ENCODE measurements at regions not wholly inside any gene's neighbourhood (a gene's known extent, or its start where the extent isn't known, plus 50 kb on each side); places are given as distances from the start of the nearest gene placed in this dataset.

GRCh38 chr9:134224127-134224526 is 59.8 kb upstream of the RNU6ATAC start:
- ChIA-PET CTCF (interaction anchor here (1.4 kb wide), 1 partner anchor 53 kb away, joined by 3 read pairs; no protein-coding TSS in a partner anchor), POLR2A (no interaction called here)
- TF ChIP-seq SUZ12 (IDR thresholded peaks at IDR 0.05), result no peak
- 0 out of 2 replicates have a peak, but pooled peaks have one; percentile 21 for TF ChIP-seq L3MBTL2 (conservative IDR thresholded peaks at IDR 0.05)
- no peak for TF ChIP-seq FOXA1 (IDR thresholded peaks at IDR 0.05)
- TF ChIP-seq ZNF384 (IDR thresholded peaks at IDR 0.05), result no peak
- DNase-seq (ENCODE audit: extremely low spot score), result no peak

DNA sequence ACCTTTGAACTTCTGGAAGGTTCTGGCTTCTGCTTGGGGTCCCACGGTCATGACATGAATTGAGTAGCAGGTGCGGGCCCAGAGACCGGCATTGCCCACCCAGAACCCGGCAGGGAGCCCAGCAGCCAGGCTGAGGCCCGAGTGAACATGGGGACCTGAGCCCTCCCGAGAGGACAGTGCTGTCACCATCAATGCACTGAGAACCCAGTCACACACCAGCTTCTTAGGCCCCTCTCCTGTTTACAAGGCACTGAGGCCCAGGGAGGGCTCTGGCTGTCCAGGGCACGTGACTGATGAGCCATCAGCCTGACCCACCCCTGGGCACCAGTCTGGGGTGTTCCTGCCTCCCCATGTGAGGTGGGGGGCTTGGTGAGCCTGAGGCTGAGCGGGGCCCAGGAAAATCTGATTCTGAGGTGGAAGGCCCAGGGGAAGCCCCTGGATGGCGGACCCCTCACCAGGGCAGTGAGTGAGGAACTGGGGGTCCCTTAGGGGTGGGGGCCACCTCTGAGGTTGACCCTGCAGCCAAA is 60.3 kb upstream of the RNU6ATAC start:
- DNase-seq (ENCODE audit: extremely low spot score), result no peak
- ChIA-PET CTCF (no interaction called here), POLR2A (no interaction called here)
- TF ChIP-seq FOXM1 (IDR thresholded peaks at IDR 0.05; ENCODE audit: borderline replicate concordance) (no peak), HDGF (IDR thresholded peaks at IDR 0.05; ENCODE audit: borderline replicate concordance) (no peak)

GRCh38 chr9:134225186-134225585 is 60.8 kb upstream of the RNU6ATAC start:
- POLR2A ChIA-PET, result no interaction called here
- CTCF ChIA-PET, result no interaction called here
- no peak for DNase-seq (ENCODE audit: extremely low spot score)
- TF ChIP-seq BHLHE40 (IDR thresholded peaks at IDR 0.05; ENCODE audit: borderline replicate concordance), result no peak
- TF ChIP-seq ELF4 (IDR thresholded peaks at IDR 0.05), result no peak
- no peak for TF ChIP-seq SUZ12 (IDR thresholded peaks at IDR 0.05)
- TF ChIP-seq ZNF384 (IDR thresholded peaks at IDR 0.05), result no peak
- TF ChIP-seq HDGF (IDR thresholded peaks at IDR 0.05; ENCODE audit: borderline replicate concordance), result no peak
- no peak for TF ChIP-seq FOXM1 (IDR thresholded peaks at IDR 0.05; ENCODE audit: borderline replicate concordance)
- TF ChIP-seq, protein P1, sequence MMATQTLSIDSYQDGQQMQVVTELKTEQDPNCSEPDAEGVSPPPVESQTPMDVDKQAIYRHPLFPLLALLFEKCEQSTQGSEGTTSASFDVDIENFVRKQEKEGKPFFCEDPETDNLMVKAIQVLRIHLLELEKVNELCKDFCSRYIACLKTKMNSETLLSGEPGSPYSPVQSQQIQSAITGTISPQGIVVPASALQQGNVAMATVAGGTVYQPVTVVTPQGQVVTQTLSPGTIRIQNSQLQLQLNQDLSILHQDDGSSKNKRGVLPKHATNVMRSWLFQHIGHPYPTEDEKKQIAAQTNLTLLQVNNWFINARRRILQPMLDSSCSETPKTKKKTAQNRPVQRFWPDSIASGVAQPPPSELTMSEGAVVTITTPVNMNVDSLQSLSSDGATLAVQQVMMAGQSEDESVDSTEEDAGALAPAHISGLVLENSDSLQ (IDR thresholded peaks at IDR 0.05), result no peak
- TF ChIP-seq L3MBTL2 (conservative IDR thresholded peaks at IDR 0.05), result no peak

DNA sequence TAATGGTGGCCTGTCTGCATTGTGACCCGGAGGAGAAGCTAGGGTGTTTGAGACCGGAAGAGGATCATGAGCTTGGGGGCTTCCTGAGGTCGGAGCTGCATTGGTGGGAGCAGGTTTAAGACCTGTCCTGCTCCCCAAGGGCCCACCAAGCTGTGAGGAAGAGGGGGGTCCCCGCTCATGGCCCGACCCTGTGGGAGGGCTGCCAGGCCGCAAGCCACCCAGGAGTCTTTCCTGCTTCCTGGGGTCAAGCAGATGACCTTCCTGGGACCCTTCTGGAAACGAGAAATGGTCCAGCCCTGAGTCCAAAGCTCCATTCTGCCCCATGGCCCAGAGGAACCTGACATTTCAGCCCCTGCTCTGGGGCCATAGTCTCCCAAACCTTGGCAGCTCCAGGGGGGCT is 61.5 kb upstream of the RNU6ATAC start:
- DNase-seq (ENCODE audit: extremely low spot score), result no peak
- TF ChIP-seq ELF4 (IDR thresholded peaks at IDR 0.05) (no peak), BHLHE40 (IDR thresholded peaks at IDR 0.05; ENCODE audit: borderline replicate concordance) (no peak), TARDBP (IDR thresholded peaks at IDR 0.05) (no peak), SUZ12 (IDR thresholded peaks at IDR 0.05) (no peak), ARNT (IDR thresholded peaks at IDR 0.05) (no peak), FOXK2 (IDR thresholded peaks at IDR 0.05) (no peak), FOXA1 (IDR thresholded peaks at IDR 0.05) (no peak), ZNF384 (IDR thresholded peaks at IDR 0.05) (no peak), SP1 (IDR thresholded peaks at IDR 0.05) (no peak), CTBP1 (IDR thresholded peaks at IDR 0.05; ENCODE audit: borderline replicate concordance) (no peak)
- TF ChIP-seq, protein P1 (IDR thresholded peaks at IDR 0.05), result no peak
- ChIA-PET POLR2A (no interaction called here), CTCF (no interaction called here)

GRCh38 chr9:134226221-134226930 is 62.0 kb upstream of the RNU6ATAC start:
- CTCF ChIA-PET, result no interaction called here
- POLR2A ChIA-PET, result interaction anchor here (1.1 kb wide), 1 partner anchor 9 kb away, joined by 3 read pairs; no protein-coding TSS in a partner anchor
- TF ChIP-seq FOXA1 (IDR thresholded peaks at IDR 0.05), result no peak
- no peak for TF ChIP-seq CTBP1 (IDR thresholded peaks at IDR 0.05; ENCODE audit: borderline replicate concordance)
- TF ChIP-seq FOXM1 (IDR thresholded peaks at IDR 0.05; ENCODE audit: borderline replicate concordance), result no peak
- TF ChIP-seq, protein P1 (IDR thresholded peaks at IDR 0.05), result no peak
- no peak for TF ChIP-seq L3MBTL2 (conservative IDR thresholded peaks at IDR 0.05)
- TF ChIP-seq FOXK2 (IDR thresholded peaks at IDR 0.05), result no peak
- no peak for TF ChIP-seq HDGF (IDR thresholded peaks at IDR 0.05; ENCODE audit: borderline replicate concordance)
- no peak for TF ChIP-seq SP1 (IDR thresholded peaks at IDR 0.05)
- TF ChIP-seq ZNF384 (IDR thresholded peaks at IDR 0.05), result no peak
- TF ChIP-seq TARDBP (IDR thresholded peaks at IDR 0.05), result no peak
- no peak for TF ChIP-seq BHLHE40 (IDR thresholded peaks at IDR 0.05; ENCODE audit: borderline replicate concordance)
- TF ChIP-seq SUZ12 (IDR thresholded peaks at IDR 0.05), result no peak
- no peak for TF ChIP-seq ARNT (IDR thresholded peaks at IDR 0.05)
- no peak for TF ChIP-seq ELF4 (IDR thresholded peaks at IDR 0.05)
- no peak for TF ChIP-seq NFRKB (IDR thresholded peaks at IDR 0.05)
- DNase-seq (ENCODE audit: extremely low spot score), result peak; percentile 41

DNA sequence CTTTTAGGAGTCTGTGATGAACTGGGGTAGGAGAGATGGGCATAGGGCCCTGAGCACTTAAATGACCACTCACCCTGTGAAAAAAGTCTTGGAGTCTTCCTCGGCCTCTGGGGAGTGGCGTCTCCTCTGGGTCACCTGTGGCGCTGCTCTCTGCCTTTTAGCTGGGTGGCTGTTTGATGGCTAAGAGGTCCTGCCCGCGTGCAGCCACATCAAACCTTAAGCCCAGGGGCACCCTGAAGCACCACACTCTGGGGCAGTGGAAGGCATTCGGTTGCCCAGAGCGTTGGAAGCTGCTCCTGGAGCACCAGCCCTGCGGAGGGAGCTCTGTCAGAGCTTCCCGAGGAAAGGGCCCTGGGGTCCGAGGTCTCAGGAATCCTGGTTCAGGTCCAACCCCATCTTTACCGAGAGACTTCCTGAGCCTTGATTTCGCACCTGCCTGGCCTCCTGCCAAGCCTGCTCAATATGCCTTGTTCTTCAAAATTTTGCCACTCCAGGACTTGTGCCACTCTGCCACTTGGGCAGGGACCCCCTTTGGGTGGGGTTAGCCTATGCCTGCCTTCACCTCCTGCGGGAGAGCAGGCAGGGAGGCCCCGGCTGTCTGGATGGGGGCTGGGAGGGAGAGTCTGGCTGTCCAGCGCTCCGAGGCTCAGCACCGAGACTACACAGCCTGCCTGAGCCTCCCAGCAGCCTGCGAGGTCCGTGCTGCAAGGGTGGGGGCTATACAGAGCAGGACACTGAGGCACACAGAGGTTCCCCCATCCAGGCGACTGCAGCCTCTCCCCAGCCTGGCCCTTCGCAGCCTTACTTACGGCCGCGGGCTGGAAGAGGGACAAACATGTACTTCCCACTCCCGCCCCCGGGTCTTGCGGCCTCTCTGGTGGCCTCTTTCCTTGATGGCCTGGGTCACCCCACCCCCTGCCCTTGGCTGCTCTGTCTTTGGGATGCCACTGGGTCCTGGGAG is 63.4 kb upstream of the RNU6ATAC start:
- no peak for TF ChIP-seq TARDBP (IDR thresholded peaks at IDR 0.05)
- TF ChIP-seq L3MBTL2 (conservative IDR thresholded peaks at IDR 0.05), result no peak
- no peak for TF ChIP-seq FOXM1 (IDR thresholded peaks at IDR 0.05; ENCODE audit: borderline replicate concordance)
- no peak for TF ChIP-seq NFRKB (IDR thresholded peaks at IDR 0.05)
- TF ChIP-seq FOXA1 (IDR thresholded peaks at IDR 0.05), result no peak
- TF ChIP-seq, protein P1 (IDR thresholded peaks at IDR 0.05), result no peak
- no peak for TF ChIP-seq SP1 (IDR thresholded peaks at IDR 0.05)
- no peak for TF ChIP-seq HDGF (IDR thresholded peaks at IDR 0.05; ENCODE audit: borderline replicate concordance)
- no peak for TF ChIP-seq FOXK2 (IDR thresholded peaks at IDR 0.05)
- TF ChIP-seq ELF4 (IDR thresholded peaks at IDR 0.05), result no peak
- TF ChIP-seq LEF1 (IDR thresholded peaks at IDR 0.05; ENCODE audit: borderline replicate concordance), result no peak
- TF ChIP-seq BHLHE40 (IDR thresholded peaks at IDR 0.05; ENCODE audit: borderline replicate concordance), result no peak
- TF ChIP-seq ARNT (IDR thresholded peaks at IDR 0.05), result no peak
- TF ChIP-seq SUZ12 (IDR thresholded peaks at IDR 0.05), result no peak
- no peak for TF ChIP-seq CTBP1 (IDR thresholded peaks at IDR 0.05; ENCODE audit: borderline replicate concordance)
- no peak for TF ChIP-seq ZNF384 (IDR thresholded peaks at IDR 0.05)
- ChIA-PET CTCF (interaction anchor here (0.6 kb wide), 1 partner anchor 18 kb away, joined by 3 read pairs; no protein-coding TSS in a partner anchor), POLR2A (interaction anchor here (1.1 kb wide), 1 partner anchor 10 kb away, joined by 3 read pairs; no protein-coding TSS in a partner anchor)
- no peak for DNase-seq (ENCODE audit: extremely low spot score)
